GM19023 (cell line): ENCODE measurements at regions not wholly inside any gene's neighbourhood (a gene's known extent, or its start where the extent isn't known, plus 50 kb on each side); places are given as distances from the start of the nearest gene placed in this dataset.

Experiments
- ATAC-seq: cut with Tn5 transposase; IDR thresholded peaks from one replicate; pipeline ENCODE4 v1.9.1; 2021; ENCODE audit warnings: mild to moderate bottlenecking, moderate library complexity; ENCODE audit not compliant: unreplicated experiment

DNA sequence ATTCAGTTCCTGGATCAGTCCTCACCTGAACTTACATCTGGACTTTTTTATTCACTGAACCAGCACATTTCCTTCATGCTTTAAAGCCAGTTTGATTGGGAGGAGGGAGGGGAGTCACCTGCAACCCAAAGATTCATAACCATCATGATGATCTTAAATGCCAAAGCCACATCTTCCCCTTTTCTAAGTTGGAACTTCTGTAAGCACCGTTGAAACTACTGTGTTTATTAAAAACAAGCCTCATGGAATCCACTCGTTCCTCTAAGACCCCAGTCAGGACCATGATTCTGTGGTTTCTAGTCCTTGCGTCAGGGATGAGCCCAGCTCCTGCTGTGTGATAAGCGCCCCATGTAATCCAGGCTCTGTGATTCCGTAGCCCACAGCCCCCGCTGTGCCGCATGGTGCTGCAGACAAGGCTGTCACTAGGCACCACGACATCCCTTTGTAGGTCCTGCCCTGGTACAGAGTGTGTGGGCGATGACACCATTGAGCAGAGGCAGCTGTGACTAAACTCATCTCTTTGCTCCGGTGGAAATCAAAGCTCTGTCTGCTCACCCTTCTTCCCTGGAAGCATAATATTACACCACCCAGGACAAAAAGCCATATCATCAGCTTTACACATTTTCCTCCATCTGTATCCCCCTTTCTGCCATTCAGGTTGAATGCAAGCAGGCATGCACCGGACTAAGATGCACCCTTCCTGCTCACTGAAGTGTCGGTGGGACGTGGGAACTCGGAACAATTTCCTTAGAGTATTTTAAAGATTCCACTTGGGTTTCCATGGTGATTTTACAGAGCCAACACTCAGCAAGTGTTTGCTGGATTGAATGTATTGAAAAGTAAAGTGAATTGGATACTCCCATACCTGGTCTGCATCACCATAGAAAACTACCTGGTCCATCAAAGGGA, 132.0 kb upstream of the FSTL4 start:
- no peak for ATAC-seq

GRCh38 chr5:133742431-133742988, 130.2 kb upstream of the FSTL4 start:
- ATAC-seq: no peak

GRCh38 chr5:133741818-133742355, 129.5 kb upstream of the FSTL4 start:
- ATAC-seq: no peak

- no peak for ATAC-seq
Observed at GRCh38 chr5:133741396-133741795, 129.1 kb upstream of the FSTL4 start.

GRCh38 chr5:133739181-133739780, 126.9 kb upstream of the FSTL4 start:
- ATAC-seq: no peak

GRCh38 chr5:133738271-133738670, 125.9 kb upstream of the FSTL4 start:
- no peak for ATAC-seq

DNA sequence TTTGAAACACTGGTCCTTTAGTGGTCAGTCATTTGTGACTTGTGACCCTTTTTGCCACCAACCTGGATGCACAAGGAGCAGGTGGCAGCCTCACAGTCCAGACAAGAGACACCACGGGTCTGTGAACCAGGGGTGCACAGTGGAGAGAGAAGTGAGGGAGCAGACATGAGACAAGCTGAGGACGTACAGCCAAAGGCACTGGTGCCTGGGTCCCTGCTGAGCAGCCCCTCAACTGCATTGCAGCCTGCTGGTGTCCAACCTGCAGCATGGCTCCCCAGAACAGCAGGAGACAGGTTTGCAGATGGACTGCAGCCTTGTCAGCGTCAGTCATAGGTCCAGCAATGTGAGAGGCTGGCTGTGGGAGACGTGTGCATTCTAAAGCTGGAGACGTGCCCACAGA, 124.2 kb upstream of the FSTL4 start:
- no peak for ATAC-seq

- no peak for ATAC-seq
Observed at GRCh38 chr5:133735346-133735745, 123.0 kb upstream of the FSTL4 start.

DNA sequence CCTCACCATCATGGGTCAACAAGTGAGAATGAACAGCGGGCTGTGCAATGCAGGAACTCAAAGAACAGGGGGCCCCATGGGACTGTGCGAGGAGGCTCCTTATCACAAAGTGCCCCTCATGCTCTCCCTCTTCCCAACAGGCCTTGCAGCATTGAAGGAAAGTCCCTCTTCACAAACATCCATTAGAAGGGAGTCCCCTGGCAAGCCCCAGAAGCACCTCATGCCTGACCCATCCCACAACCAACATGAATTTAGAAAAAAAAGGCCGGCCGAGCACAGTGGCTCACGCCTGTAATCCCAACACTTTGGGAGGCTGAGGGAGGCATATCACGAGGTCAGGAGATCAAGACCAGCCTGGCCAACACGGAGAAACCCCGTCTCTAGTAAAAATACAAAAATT, 122.6 kb upstream of the FSTL4 start:
- no peak for ATAC-seq

DNA sequence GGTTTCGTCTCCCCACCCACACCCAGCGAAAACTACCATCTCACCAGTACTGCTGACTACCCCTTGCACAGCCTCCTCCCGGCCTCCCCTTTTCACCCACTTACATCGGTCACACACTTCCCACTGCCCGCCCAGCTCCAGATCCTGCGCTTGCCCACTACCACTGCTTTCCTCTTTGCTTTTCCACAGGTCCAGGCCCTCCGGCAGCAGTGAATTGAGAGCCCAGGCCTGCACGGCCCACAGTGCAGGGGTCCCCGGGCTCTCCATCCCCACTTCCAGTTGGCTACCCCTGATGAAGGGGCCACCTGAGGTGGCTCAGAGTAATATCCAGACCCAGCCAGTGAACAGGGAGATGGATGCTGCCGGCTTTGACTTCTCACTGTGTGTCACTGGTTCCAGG, 120.2 kb upstream of the FSTL4 start:
- no peak for ATAC-seq

DNA sequence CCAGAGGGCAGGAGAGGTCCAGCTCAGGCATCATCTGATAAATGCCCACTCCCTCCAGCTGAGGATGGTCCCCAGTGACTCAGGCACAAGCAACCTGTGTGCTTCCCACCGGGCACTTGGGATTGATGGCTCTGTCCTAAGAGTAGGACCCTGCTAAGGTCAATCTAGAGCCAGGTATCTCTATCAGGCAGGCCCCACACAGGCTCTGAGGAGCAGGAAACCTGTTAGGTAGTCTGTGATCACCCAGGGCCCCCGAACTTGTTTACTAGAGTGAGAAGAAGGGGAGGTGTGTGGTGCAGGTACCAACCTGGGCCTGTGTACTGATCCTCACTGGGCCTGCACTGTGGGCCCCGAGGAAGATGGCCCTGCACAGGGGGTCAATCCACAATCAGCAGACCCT, 119.6 kb upstream of the FSTL4 start:
- ATAC-seq: no peak

GRCh38 chr5:133730866-133731265, 118.5 kb upstream of the FSTL4 start:
- ATAC-seq: no peak

- ATAC-seq: no peak
Observed at GRCh38 chr5:133730346-133730745, 118.0 kb upstream of the FSTL4 start.

GRCh38 chr5:133729800-133730199, 117.5 kb upstream of the FSTL4 start:
- no peak for ATAC-seq

DNA sequence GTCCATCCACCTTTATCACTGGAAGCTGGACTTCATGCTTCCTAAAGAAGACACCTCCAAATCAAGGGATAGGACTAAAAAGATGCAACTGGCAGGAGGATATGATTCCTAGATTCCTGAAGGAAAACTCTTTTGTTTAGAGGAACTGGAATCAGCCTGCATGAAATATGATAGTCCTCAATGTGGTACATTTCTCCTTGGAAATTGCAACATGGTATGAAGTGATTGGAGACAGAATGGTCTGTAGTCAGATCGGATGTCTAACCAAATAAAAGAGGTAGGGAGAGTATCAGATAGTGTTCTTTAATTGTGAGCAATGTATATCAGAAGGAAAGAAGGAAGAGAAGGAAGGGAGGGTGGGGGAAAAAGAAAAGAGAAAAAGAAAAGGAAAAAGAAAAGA, 116.1 kb upstream of the FSTL4 start:
- ATAC-seq: no peak

GRCh38 chr5:133727636-133728035, 115.3 kb upstream of the FSTL4 start:
- no peak for ATAC-seq

DNA sequence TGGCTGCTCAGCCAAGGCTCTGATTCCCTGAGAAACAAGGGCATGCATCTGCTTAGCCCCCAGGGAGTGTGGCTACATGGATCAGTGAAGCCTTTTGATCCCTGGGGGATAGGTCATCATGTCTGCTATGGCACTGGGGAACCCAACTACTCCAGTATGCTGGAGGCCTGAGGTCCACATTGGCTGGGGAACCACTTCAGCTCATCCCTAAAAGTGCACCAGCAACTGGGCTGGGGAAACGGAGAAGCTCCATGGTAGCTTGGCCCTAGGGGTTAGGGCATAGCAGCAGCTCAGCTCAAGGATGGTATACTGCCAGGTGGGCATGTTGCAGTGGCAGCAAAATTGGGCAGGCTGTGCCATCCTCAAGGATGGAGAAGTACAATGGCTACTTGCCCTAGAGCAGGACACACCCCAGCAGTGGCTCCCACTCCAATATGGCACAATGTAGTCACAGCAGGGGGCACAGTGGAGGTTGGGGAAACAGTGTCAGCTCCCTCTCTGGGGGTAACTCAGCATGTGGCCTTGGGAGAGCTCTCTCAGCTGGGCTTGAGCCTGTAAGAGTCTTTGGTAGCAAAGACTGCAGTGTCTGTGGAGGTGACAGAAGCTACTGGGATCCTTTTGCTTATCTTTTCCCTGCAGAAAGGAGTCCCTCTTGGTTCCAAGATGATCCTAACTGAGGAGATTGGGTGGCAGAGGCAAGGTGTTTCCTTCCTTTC, 111.5 kb upstream of the FSTL4 start:
- ATAC-seq: no peak

DNA sequence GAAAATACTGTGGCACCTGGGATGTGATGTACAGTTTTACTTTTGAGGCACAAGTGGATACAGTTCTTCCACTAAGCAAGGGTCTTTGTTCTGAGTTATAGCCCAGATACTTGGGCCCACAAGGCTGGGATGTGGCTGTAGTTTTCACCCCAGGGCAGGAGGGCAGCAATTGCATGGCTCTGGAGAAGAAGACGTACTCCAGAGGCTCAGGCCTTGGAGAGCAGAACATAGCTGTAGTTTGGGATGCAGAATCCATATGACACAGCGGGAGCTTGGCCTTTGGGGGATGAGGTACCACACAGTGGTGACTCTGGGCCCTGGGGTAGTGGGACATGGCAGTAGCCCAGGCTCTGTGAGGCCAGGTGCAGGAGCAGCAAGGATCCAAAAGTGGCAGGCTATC, 110.8 kb upstream of the FSTL4 start:
- ATAC-seq: no peak

- ATAC-seq: no peak
Observed at GRCh38 chr5:133721365-133721764, 109.0 kb upstream of the FSTL4 start.

- no peak for ATAC-seq
Observed at GRCh38 chr5:133718457-133718856, 106.1 kb upstream of the FSTL4 start.

- ATAC-seq: no peak
Observed at GRCh38 chr5:133716532-133717183, 104.3 kb upstream of the FSTL4 start.
